Adrenal gland (tissue), 5 donors: ENCODE measurements at regions not wholly inside any gene's neighbourhood (a gene's known extent, or its start where the extent isn't known, plus 50 kb on each side); places are given as distances from the start of the nearest gene placed in this dataset.

Experiments used
- CTCF ChIP-seq, 6 experiments: fragments of 450-650 bp in 4 of 6; fragments of 200-600 bp in 2 of 6; sonication (generic) in 1 of 6; IDR thresholded peaks; 1 replicate in 5 of 6; 2 replicates in 1 of 6; pipeline versions ENCODE4 v1.5.1 to v1.8.0; 2016 to 2021; ENCODE audit warnings: antibody characterized with exemption in 6 of 6, mild to moderate bottlenecking in 2 of 6, moderate library complexity in 1 of 6
- POLR2A ChIP-seq, 2 donors: fragments of 450-650 bp; IDR thresholded peaks; one replicate each; pipeline ENCODE4 v1.6.1; 2017; ENCODE audit warnings: antibody characterized with exemption in 2 of 2, mild to moderate bottlenecking in 2 of 2, moderate library complexity in 1 of 2
- donor health status: DM: no; HTN: no; CAD: no.

DNA sequence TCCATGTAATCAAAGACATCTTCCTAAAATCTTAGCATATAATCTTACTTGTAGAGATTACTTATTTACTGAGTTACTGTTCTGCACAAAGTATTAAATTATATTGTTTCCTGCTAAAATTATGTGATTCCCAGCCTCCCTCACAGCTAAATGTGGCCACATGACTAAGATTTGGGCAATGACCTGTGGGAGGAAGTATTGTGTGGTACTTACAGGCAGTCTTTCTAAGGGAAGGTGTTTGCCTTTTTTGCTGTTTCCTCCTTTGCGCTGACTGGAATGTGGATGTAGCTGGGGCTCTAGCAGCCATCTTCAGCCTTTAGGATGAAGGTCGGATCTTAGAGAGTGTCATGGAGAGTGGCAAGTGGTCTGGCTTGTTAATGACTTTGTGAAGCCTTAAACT is 146.3 kb upstream of the APCDD1 start:
- no peak for TF ChIP-seq CTCF (IDR thresholded peaks at IDR 0.05)
- no peak for TF ChIP-seq POLR2A (IDR thresholded peaks at IDR 0.05)
